ENCODE measurements at regions not wholly inside any gene's neighbourhood (a gene's known extent, or its start where the extent isn't known, plus 50 kb on each side); places are given as distances from the start of the nearest gene placed in this dataset.
"Not testable (repeated sequence)": the region's sequence is repeated elsewhere in the genome, so short reads cannot be mapped to it uniquely, and the experiment has no call there.

GRCh38 chr15:92749216-92749615, 93.6 kb upstream of the FAM174B start:
- in situ Hi-C loops (cut with HindIII; ENCODE audit: low pct_ligation_motif_present, low pct_unique_long_range_greater_than_20kb, low sequenced_read_pairs): no loop called here
- DNase-seq: no peak

GRCh38 chr15:92749946-92750345, 94.4 kb upstream of the FAM174B start:
- no peak for DNase-seq
- in situ Hi-C loops (cut with HindIII; ENCODE audit: low pct_ligation_motif_present, low pct_unique_long_range_greater_than_20kb, low sequenced_read_pairs): no loop called here

- no peak for DNase-seq
- in situ Hi-C loops (cut with HindIII; ENCODE audit: low pct_ligation_motif_present, low pct_unique_long_range_greater_than_20kb, low sequenced_read_pairs): no loop called here
Measured at GRCh38 chr15:92751528-92751927, 96.0 kb upstream of the FAM174B start.

DNA sequence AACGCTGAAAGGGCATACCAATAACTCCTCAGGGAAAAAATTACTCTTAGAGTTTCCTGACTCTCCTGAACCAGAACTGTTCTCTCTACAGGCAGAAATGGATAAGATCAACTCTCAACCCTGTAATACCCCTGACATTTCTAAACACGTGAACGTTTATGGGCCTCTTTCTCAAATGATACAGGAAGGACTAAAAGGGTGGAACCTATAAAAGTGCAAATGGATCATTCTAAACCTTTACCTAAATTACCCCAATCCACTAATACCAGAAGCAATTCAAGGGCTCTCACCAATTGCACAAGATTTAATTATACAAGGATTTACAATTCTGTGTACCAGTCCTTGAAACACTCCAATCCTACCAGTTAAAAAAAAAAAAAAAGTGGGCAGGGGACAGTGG, 98.0 kb upstream of the FAM174B start:
- in situ Hi-C loops (cut with HindIII; ENCODE audit: low pct_ligation_motif_present, low pct_unique_long_range_greater_than_20kb, low sequenced_read_pairs): no loop called here
- DNase-seq: no peak

DNA sequence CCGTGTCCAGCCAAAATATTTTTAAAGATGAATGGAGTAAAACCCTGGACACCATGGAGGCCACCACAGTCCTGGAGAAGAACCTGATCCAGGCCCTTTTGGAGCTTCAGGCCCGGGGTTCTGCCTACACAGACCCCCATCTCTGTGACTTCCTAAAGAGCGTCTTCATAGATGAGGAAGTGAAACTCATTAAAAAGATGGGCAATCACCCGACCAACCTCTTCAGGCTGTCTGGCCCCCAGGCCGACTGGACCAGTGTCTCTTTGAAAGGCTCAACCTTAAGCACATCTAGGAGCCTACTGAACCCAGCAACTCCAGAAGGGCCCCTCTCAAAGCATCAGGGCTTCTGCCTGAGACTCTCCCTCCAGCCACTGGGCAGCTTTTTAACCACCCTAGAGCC, 107.9 kb upstream of the FAM174B start:
- in situ Hi-C loops (cut with HindIII; ENCODE audit: low pct_ligation_motif_present, low pct_unique_long_range_greater_than_20kb, low sequenced_read_pairs): no loop called here
- DNase-seq: no peak

GRCh38 chr15:92768131-92768530, 112.6 kb upstream of the FAM174B start:
- in situ Hi-C loops (cut with HindIII; ENCODE audit: low pct_ligation_motif_present, low pct_unique_long_range_greater_than_20kb, low sequenced_read_pairs); DNase-seq: not testable (repeated sequence)

- no peak for DNase-seq
- in situ Hi-C loops (cut with HindIII; ENCODE audit: low pct_ligation_motif_present, low pct_unique_long_range_greater_than_20kb, low sequenced_read_pairs): no loop called here
Measured at GRCh38 chr15:92770641-92771040, 115.1 kb upstream of the FAM174B start.

DNA sequence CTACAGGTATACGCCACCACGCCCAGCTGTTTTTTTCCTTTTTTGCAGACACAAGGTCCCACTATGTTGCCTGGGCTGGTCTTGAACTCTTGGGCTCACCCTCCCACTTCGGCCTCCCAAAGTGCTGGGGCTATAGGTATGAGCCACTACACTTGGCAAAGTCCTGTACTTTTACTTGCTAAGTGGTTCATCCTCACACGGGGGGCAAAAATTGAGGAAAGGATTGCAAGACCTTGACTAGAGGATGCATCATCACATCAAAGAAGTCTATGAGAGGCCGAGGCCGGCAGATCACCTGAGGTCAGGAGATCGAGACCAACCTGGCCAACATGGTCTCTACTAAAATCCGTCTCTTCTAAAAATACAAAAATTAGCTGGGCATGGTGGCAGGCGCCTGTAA, 116.5 kb upstream of the FAM174B start:
- no peak for DNase-seq
- in situ Hi-C loops (cut with HindIII; ENCODE audit: low pct_ligation_motif_present, low pct_unique_long_range_greater_than_20kb, low sequenced_read_pairs): no loop called here

DNA sequence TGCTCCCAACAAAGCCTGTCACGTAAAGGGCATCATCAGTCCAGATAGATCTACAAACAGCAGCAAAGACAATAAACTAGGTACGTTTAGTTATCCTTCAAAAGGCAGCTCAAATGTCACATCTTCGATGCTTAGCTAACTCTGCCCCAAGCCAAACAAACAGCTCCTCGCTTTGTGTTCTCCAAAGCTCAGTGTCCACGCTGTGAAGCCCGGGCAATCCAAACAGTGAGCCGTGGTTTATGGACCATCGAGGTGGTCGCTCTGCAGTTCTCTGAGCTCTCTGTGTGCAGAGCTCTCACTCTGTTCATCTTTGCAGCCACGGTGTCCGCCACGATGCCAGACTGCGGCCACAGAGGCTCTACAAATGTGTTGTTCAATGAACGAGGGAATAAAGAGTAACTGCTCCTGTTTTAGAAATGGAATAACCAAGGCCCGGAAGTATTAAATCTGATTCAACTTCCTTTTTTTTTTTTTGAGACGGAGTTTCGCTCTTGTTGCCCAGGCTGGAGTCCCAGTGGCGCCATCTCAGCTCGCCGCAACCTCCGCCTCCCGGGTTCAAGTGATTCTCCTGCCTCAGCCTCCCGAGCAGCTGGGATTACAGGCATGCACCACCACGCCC, 117.2 kb upstream of the FAM174B start:
- in situ Hi-C loops (cut with HindIII; ENCODE audit: low pct_ligation_motif_present, low pct_unique_long_range_greater_than_20kb, low sequenced_read_pairs): no loop called here
- no peak for DNase-seq

DNA sequence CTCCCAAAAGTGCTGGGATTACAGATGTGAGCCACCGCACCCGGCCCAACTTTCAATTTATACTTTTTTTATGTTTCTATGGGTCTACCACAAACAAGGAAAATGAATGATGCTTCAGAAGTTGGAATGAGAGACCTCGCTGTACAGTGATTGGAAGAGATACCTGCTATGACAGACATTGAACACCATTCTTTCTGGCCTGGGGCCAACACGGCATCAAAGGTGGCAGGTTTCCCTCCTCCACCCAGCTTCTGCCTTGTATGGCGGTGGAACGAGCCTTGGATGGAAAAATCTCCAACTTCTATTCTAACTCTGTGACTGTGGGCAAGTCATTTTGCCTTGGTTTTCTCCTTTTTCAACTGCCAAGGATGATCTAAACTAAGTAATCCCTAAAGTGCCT, 117.8 kb upstream of the FAM174B start:
- in situ Hi-C loops (cut with HindIII; ENCODE audit: low pct_ligation_motif_present, low pct_unique_long_range_greater_than_20kb, low sequenced_read_pairs): no loop called here
- no peak for DNase-seq

- in situ Hi-C loops (cut with HindIII; ENCODE audit: low pct_ligation_motif_present, low pct_unique_long_range_greater_than_20kb, low sequenced_read_pairs): no loop called here
- no peak for DNase-seq
Measured at GRCh38 chr15:92779874-92780273, 120.2 kb upstream of the CHD2 start.

DNA sequence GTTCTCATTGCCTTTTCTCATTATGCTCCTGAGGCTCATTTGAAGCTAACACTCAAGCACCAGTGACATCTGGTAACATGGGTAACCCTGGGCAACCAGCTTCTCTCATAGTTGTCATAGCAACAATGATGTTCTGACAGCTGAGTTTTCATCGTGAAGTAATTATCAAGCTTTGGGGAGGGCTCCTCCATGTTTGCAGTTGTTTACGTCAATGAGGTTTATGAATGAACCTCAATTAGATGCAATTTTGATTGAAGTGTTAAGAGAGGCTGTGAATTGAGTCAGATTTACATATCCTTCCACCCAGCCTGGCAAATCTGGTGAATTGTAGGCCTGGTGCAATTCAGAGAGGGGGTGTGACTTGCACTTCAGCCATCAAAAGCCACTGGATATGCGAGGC, 119.3 kb upstream of the CHD2 start:
- in situ Hi-C loops (cut with HindIII; ENCODE audit: low pct_ligation_motif_present, low pct_unique_long_range_greater_than_20kb, low sequenced_read_pairs): no loop called here

GRCh38 chr15:92781925-92782453, 118.1 kb upstream of the CHD2 start:
- in situ Hi-C loops (cut with HindIII; ENCODE audit: low pct_ligation_motif_present, low pct_unique_long_range_greater_than_20kb, low sequenced_read_pairs): no loop called here

More for the DNA sequence above, 119.3 kb upstream of the CHD2 start:
- DNase-seq: no peak

DNA sequence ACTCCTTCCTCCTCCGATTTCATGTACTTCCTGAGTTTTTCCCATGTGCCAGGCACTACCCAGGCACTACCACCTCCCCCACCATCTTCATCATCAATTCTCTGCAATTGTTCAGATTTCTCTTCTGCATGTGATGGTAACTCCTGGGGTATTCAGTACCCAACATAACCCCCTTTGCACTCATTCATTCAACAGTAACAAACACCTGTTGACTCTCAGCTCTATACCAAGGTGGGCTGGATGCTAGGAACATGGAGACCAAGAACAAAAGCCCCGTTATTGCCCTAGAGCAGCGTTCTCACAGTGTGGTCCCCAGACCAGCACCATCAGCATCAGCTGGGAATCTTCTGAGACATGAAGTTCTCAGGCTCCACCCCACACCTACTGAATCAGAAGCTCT, 113.0 kb upstream of the CHD2 start:
- in situ Hi-C loops (cut with HindIII; ENCODE audit: low pct_ligation_motif_present, low pct_unique_long_range_greater_than_20kb, low sequenced_read_pairs): no loop called here
- no peak for DNase-seq

More at GRCh38 chr15:92781925-92782453, 118.1 kb upstream of the CHD2 start:
- DNase-seq: no peak

DNA sequence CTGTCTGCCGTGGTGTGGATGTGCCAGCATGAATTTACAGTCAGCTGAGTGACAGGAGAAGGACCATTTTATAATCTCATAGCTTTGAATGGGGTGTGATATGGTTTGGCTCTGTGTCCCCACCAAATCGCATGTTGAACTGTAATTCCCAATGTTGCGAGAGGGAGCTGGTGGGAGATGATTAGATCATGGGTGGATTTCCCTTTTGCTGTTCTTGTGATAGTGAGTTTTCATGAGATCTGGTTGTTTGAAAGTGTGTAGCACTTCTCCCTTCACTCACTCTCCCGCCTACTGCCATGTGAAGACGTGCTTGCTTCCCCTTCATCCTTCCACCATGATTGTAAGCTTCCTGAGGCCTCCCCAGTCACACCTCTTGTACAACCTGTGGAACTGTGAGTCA, 111.9 kb upstream of the CHD2 start:
- in situ Hi-C loops (cut with HindIII; ENCODE audit: low pct_ligation_motif_present, low pct_unique_long_range_greater_than_20kb, low sequenced_read_pairs): no loop called here

GRCh38 chr15:92788793-92789192, 111.3 kb upstream of the CHD2 start:
- not testable (repeated sequence) for DNase-seq

More for the DNA sequence above, 111.9 kb upstream of the CHD2 start:
- no peak for DNase-seq

DNA sequence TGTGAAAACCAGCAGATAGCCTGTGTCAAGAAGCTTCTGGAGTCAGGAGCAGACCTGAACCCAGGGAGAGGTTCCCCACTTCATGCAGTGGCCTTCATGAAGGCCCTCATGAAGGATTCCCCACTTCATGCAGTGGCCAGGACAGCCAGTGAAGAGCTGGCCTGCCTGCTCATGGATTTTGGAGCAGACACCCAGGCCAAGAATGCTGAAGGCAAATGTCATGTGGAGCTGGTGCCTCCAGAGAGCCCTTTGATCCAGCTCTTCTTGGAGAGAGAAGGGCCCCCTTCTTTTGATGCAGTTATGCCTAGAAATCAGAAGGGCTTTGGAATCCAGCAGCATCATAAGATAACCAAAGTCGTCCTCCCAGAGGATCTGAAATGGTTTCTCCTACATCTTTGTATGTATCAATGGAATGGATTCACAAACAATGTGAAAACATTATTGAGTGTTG, 103.9 kb upstream of the CHD2 start:
- DNase-seq: no peak
- in situ Hi-C loops (cut with HindIII; ENCODE audit: low pct_ligation_motif_present, low pct_unique_long_range_greater_than_20kb, low sequenced_read_pairs): no loop called here

More at GRCh38 chr15:92788793-92789192, 111.3 kb upstream of the CHD2 start:
- in situ Hi-C loops (cut with HindIII; ENCODE audit: low pct_ligation_motif_present, low pct_unique_long_range_greater_than_20kb, low sequenced_read_pairs): not testable (repeated sequence)

GRCh38 chr15:92797168-92798052, 102.7 kb upstream of the CHD2 start:
- peak; percentile 76 for DNase-seq
- in situ Hi-C loops (cut with HindIII; ENCODE audit: low pct_ligation_motif_present, low pct_unique_long_range_greater_than_20kb, low sequenced_read_pairs): no loop called here

DNA sequence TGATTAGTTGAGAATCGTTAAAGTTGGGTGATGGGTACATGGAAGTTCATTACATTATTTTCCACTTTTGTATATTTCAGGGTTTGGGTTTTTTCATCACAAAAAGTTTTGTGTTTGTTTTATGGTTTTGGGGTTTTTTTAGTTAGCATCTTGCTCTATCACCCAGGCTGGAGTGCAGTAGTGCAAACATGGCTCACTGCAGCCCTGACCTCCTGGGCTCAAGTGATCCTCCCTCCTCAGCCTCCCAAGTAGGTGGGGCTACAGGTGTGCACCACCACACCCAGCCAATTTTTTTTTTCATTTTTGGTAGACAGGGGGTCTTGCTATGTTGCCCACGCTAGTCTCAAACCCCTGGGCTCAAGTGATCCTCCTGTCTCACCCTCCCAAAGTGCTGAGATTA, 100.1 kb upstream of the CHD2 start:
- no peak for DNase-seq
- in situ Hi-C loops (cut with HindIII; ENCODE audit: low pct_ligation_motif_present, low pct_unique_long_range_greater_than_20kb, low sequenced_read_pairs): loop anchor here (25.0 kb wide), 1 partner anchor 112 kb away; the partner anchor contains the start of gene CHD2
